GM12878 (cell line): ENCODE measurements at regions not wholly inside any gene's neighbourhood (a gene's known extent, or its start where the extent isn't known, plus 50 kb on each side); places are given as distances from the start of the nearest gene placed in this dataset.

ENCODE experiments used
- ATAC-seq: fragments of 200-7000 bp; cut with Tn5 transposase; 3 replicates; pipeline ENCODE4 v1.9.1; 2020; ENCODE audit warnings: mild to moderate bottlenecking, moderate library complexity
- BruUV-seq: library from RNA; stranded (reverse); fragments of 400-500 nt; replicated peaks from 2 replicates; lab custom pipeline; 2021; lab: Mats Ljungman, UMichigan
- CTCF ChIA-PET: fragments of 300-600 bp; sonication (Branson Sonifier 250); formaldehyde crosslinking; extraction: SDS; loops from one replicate; lab custom pipeline; 2021; ENCODE audit warnings: inconsistent platforms; lab: Yijun Ruan, JAX
- POLR2A ChIA-PET: fragments of 350-600 bp; formaldehyde crosslinking; extraction: SDS; loops from one replicate; lab custom pipeline; 2021; ENCODE audit warnings: inconsistent platforms; lab: Charles Lee
- RAD21 ChIA-PET: fragments of 300-600 bp; sonication (Branson Sonifier 250); formaldehyde crosslinking; loops from one replicate; lab custom pipeline; 2023; ENCODE audit warnings: antibody characterized with exemption; ENCODE audit not compliant: unreplicated experiment; lab: Charles Lee
- SMC1A ChIA-PET: fragments of 300-600 bp; sonication (Branson Sonifier 250); formaldehyde crosslinking; loops from one replicate; lab custom pipeline; 2023; ENCODE audit not compliant: unreplicated experiment, uncharacterized antibody; lab: Charles Lee
- DNase-seq: peaks from one replicate; pipeline ENCODE4 v3.0.0-alpha.2; 2011; ENCODE audit warnings: low read depth, low spot score
- FAIRE-seq: peaks from 3 replicates; lab custom pipeline; 2011; peaks lifted over from hg19 to GRCh38; lab: Jason Lieb, UNC
- H2AFZ ChIP-seq: 2 replicates; pipeline ENCODE4 v1.6.0; 2011; ENCODE audit warnings: low read depth, low read length, control low read depth; ENCODE audit not compliant: control insufficient read depth
- H3K27ac ChIP-seq: 2 replicates; pipeline ENCODE4 v1.5.1; 2011; ENCODE audit warnings: control low read depth; ENCODE audit not compliant: control insufficient read depth, insufficient read depth
- H3K27me3 ChIP-seq, 2 experiments: replicated peaks in 1 of 2; 2 replicates each; pipeline versions ENCODE4 v1.6.0 to v1.6.1; 2011; ENCODE audit warnings: low read length in 1 of 2; ENCODE audit not compliant: control insufficient read depth in 2 of 2, insufficient read depth in 2 of 2
- H3K36me3 ChIP-seq, 2 experiments: 2 replicates each; pipeline ENCODE4 v1.5.1; 2011; ENCODE audit warnings: low read length in 1 of 2; ENCODE audit not compliant: control insufficient read depth in 2 of 2, insufficient read depth in 2 of 2
- H3K4me1 ChIP-seq: 2 replicates; pipeline ENCODE4 v1.6.1; 2011; ENCODE audit warnings: mild to moderate bottlenecking, low read length, moderate library complexity, mixed read lengths; ENCODE audit not compliant: control insufficient read depth, insufficient read depth
- H3K4me2 ChIP-seq: 2 replicates; pipeline ENCODE4 v1.6.0; 2011; ENCODE audit warnings: control low read depth; ENCODE audit not compliant: control insufficient read depth, insufficient read depth
- H3K4me3 ChIP-seq: fragments of 200-600 bp; sonication (generic); 2 replicates; pipeline ENCODE4 v1.5.1; 2016
- H3K79me2 ChIP-seq: 2 replicates; pipeline ENCODE4 v1.6.0; 2011; ENCODE audit warnings: low read length; ENCODE audit not compliant: control insufficient read depth, insufficient read depth
- H3K9ac ChIP-seq: 2 replicates; pipeline ENCODE4 v1.8.0; 2011; ENCODE audit warnings: low read length, control low read depth, mixed read lengths; ENCODE audit not compliant: control insufficient read depth, insufficient read depth
- H3K9me3 ChIP-seq: replicated peaks from 3 replicates; pipeline ENCODE4 v1.5.1; 2011; ENCODE audit warnings: mild to moderate bottlenecking, low read length; ENCODE audit not compliant: control insufficient read depth, insufficient read depth
- H4K20me1 ChIP-seq: 2 replicates; pipeline ENCODE4 v1.6.0; 2011; ENCODE audit not compliant: control insufficient read depth, insufficient read depth
- CEBPZ ChIP-seq: fragments of 150-350 bp; IDR thresholded peaks from 2 replicates; pipeline ENCODE4 v1.6.1; 2016; ENCODE audit warnings: low read depth, low read length
- CUX1 ChIP-seq: IDR thresholded peaks from 2 replicates; pipeline ENCODE4 v1.6.1; 2012; ENCODE audit warnings: improper control_type of control experiment, low read depth, low read length; ENCODE audit not compliant: insufficient replicate concordance
- FOXM1 ChIP-seq: IDR thresholded peaks from 2 replicates; pipeline ENCODE4 v1.6.1; 2012; ENCODE audit warnings: low read depth, mild to moderate bottlenecking, inconsistent platforms, low read length, moderate library complexity
- HSF1 ChIP-seq: fragments of 150-350 bp; IDR thresholded peaks from 2 replicates; pipeline ENCODE4 v1.6.1; 2014; ENCODE audit warnings: mild to moderate bottlenecking, low read depth, low read length
- NKRF ChIP-seq: fragments of 450-650 bp; conservative IDR thresholded peaks from 2 replicates; pipeline ENCODE4 v1.6.1; 2017; ENCODE audit warnings: mild to moderate bottlenecking, moderate library complexity
- PAX5 ChIP-seq: IDR thresholded peaks from 2 replicates; pipeline ENCODE4 v1.6.1; 2011; ENCODE audit warnings: low read depth, low read length, borderline replicate concordance
- PAX8 ChIP-seq: fragments of 450-650 bp; IDR thresholded peaks from 2 replicates; pipeline ENCODE4 v1.6.1; 2017; ENCODE audit warnings: mild to moderate bottlenecking, moderate library complexity
- YBX1 ChIP-seq: fragments of 450-650 bp; IDR thresholded peaks from 2 replicates; pipeline ENCODE4 v1.6.1; 2016; ENCODE audit warnings: antibody characterized with exemption
- WGBS: methylation state at CpG from one replicate; pipeline ENCODE4 v1.1.6; 2016; ENCODE audit warnings: low lambda C conversion rate; ENCODE audit not compliant: insufficient replicate concordance, insufficient coverage; ENCODE audit errors: missing lambda C conversion rate; 5-methylcytosine and 5-hydroxymethylcytosine counted together
- in situ Hi-C: fragments of 300-500 bp; cut with MboI; formaldehyde crosslinking; loops from 9 replicates; pipeline ENCODE4 v1.14.3; 2018; ENCODE audit warnings: mixed read lengths
- intact Hi-C: fragments of 100-400 bp; cut with micrococcal nuclease; formaldehyde crosslinking; loops from one replicate; pipeline ENCODE4 v1.14.2; 2022; ENCODE audit not compliant: unreplicated experiment

- no peak for TF ChIP-seq PAX8
Measured at GRCh38 chr22:49574881-49575702, 252.6 kb downstream of the BRD1 start (continued).

GRCh38 chr22:49574205-49574880 is 253.3 kb downstream of the BRD1 start:
- ChIA-PET SMC1A (no interaction called here), RAD21 (no interaction called here), CTCF (no interaction called here), POLR2A (no interaction called here)
- Histone ChIP-seq H3K4me3 (no peak overlapping the region), H3K27me3 (no peaks in the 10 kb centered on the region), H2AFZ (no peak overlapping the region), H3K79me2 (no peaks in the 10 kb centered on the region), H3K4me2 (no peak overlapping the region), H3K27ac (no peak overlapping the region), H3K9ac (no peak overlapping the region), H3K36me3 (no peaks in the 10 kb centered on the region; a peak in 1 of 4 replicates), H4K20me1 (no peaks in the 10 kb centered on the region), H3K4me1 (no peaks in the 10 kb centered on the region), H3K9me3 (no peaks in the 10 kb centered on the region; the same call in 2 of the 3 replicates)
- 74% methylated on average over 30 of the region's 30 CpGs for WGBS
- BruUV-seq = no TSS peak
- FAIRE-seq (no peak), ATAC-seq (no peak), DNase-seq (no peak)
- in situ Hi-C loops (no loop called here), intact Hi-C loops (no loop called here)
- TF ChIP-seq PAX5 (no peak), CUX1 (no peak), NKRF (no peak), FOXM1 (no peak), HSF1 (no peak), YBX1 (no peak), CEBPZ (no peak)
